HG03108 (cell line): ENCODE measurements at regions not wholly inside any gene's neighbourhood (a gene's known extent, or its start where the extent isn't known, plus 50 kb on each side); places are given as distances from the start of the nearest gene placed in this dataset.

Experiments used
- ATAC-seq: cut with Tn5 transposase; IDR thresholded peaks from one replicate; pipeline ENCODE4 v1.9.1; 2021; ENCODE audit warnings: moderate library complexity; ENCODE audit not compliant: unreplicated experiment

DNA sequence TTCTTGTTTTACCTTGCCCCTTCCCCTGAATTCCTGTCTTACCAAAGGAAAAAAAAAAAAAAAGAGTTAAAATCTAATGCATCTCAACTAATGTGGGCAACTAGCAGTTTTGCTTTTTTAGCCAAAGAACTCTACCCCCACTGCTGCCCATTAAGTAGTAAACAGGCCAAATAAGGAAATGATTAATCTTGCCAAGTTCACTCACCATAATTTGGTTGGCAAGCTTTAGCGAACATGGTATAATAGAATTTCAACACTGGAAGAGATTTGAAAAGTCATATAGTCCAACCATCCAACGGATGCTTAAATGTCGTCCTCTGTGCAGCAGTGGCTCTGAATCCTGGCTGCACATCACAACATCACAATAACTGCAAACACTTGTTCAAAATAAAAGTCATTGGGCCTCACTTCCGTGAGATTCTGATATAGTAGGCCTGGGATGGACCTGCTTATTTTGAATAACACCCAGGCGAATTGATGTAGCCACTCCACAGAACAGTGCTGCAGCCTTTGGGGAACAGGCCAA, 142.0 kb upstream of the UBE2E1 start:
- no peak for ATAC-seq

DNA sequence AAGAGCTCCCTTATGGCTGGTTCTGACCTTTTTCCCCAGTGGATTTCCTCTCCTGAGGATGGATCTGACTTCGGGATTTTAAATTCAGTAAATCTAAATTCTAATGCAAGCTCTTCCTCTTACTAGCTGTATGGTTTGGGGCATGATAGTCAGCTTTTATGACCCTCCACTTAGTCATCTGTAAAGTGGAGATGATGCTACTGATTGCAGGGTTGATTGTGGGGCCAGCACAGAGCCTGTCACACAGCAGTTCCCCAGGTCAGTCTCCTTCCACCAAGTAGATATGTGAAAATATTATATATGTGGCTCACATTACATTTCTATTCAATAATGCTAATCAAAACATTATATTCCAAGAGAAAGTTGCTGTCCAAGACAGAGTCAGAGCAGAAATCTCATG, 141.3 kb upstream of the UBE2E1 start:
- ATAC-seq, result no peak

GRCh38 chr3:23665741-23666140, 140.0 kb upstream of the UBE2E1 start:
- no peak for ATAC-seq

- ATAC-seq, result no peak
These were observed 138.9 kb upstream of the UBE2E1 start for GRCh38 chr3:23666818-23667217.

DNA sequence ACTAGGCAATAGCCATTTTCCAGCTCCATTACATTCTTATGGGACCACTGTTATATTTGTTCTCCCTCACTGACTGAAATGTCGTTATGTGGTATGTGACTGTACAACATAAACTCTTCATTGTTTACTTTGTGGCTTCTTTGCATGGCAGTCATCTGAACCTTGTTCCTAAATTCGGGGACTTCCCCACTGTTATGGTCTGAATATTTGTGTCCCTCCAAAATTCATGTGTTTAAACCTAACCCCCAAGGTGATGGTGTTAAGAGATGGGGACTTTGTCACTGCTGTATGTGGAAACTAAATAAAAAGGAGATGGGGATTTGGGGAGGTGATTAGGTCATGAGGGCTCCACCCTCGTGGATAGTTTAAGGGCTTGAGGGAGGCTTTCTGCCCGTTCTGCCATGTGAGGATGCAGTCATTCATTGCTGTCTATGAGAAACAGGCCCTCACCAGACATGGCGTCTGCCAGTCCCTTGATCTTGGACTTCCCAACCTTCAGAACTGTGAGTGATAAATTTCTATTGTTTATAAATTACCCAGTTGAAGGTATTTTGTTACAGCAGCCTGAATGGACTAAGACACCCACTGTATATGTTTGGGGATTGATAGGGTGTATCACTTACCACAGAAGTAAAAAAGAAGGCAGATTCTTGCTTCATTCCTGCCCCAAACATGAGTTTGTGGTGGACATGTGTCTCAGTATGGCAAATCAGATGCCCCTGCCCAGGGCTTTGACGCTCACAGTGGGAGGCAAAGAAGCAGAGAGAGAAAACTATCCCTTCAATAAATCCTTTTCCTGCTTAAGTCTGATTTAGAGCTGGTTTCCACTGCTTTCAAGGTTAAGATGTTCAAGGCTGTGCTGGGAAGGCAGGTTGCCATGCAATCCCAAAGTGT, 138.0 kb upstream of the UBE2E1 start:
- no peak for ATAC-seq

GRCh38 chr3:23668430-23668904, 137.3 kb upstream of the UBE2E1 start:
- no peak for ATAC-seq

GRCh38 chr3:23669541-23670255, 136.1 kb upstream of the UBE2E1 start:
- ATAC-seq, result no peak

DNA sequence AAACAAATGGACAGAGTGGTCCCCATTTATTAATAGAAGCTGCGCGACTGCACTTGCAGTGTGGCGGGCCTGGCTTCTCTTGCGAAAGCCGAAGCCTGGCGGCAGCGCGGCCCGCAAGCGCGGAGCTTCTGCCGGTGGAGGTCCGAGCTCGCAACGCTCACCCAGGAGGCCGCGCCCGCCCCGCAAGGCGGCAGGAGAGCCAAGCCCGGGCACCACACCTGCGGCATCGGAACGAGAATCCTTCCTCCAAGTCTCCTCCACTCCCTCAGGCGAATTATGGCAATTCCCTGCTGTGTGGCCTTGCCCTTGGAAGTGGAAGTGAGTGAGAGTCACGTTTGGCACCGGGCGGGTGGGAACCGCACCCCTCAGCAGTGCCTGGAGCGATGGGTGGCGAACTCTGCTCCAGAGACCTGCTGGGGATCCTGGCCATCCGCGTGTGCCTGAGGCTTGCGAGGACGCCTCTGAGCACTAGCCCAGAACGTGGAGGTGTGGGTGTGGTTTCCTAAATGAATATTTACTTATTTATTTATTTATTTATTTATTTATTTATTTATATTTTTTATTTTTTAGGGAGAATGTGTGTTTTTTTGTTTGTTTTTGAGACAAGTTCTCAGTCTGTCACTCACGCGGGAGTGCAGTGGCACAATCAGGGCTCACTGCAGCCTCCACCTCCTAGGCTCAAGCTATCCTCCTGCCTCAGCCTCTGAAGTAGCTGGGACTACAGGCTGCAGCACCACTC, 133.7 kb upstream of the UBE2E1 start:
- no peak for ATAC-seq

- no peak for ATAC-seq
These were observed 133.1 kb upstream of the UBE2E1 start for GRCh38 chr3:23672628-23673027.

GRCh38 chr3:23675010-23675409, 130.7 kb upstream of the UBE2E1 start:
- ATAC-seq, result no peak

DNA sequence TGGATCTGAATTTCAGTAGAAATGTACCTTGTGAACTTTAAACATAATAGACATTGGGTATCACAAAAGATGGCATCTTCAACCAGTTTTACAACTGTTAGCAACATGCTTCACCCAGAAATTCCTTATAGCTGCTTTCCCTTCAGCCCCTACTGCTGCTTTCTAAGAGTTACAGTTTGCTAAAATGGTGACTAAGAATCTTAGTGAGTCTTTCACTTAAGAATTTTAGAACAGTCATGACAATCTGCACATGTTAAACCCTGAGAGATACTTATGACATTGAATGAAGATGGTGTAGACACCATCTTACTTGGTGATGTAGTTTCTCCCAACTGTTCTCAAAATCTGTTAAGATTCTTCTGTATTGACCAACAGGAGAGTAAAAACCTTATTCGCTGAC, 129.7 kb upstream of the UBE2E1 start:
- no peak for ATAC-seq

GRCh38 chr3:23682646-23683045, 123.1 kb upstream of the UBE2E1 start:
- no peak for ATAC-seq

GRCh38 chr3:23685541-23686258, 120.1 kb upstream of the UBE2E1 start:
- no peak for ATAC-seq

- no peak for ATAC-seq
These were observed 119.2 kb upstream of the UBE2E1 start for GRCh38 chr3:23686519-23686918.

DNA sequence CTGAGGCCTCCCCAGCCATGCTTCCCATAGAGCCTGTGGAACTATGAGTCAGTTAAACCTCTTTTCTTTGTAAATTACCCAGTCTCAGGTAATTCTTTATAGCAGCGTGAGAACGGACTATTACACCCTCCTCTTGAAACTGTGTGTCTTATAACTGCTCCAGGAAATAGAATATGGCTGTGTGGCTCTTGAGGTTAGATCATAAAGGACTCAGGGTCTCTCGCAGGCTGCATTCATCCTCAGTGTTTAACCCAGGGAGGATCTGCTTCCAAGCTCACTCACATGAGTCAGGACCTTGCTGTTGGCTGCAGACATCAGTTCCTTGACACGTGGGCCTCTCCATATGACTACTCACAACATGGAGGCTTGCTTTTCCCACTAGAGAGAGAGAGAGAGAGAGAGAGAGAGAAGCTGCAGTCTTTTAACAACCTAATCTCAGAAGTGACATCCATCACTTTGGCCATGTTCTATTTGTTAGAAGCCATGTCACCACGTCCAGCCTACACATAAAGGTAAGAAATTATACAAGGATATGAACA, 114.3 kb upstream of the UBE2E1 start:
- no peak for ATAC-seq

DNA sequence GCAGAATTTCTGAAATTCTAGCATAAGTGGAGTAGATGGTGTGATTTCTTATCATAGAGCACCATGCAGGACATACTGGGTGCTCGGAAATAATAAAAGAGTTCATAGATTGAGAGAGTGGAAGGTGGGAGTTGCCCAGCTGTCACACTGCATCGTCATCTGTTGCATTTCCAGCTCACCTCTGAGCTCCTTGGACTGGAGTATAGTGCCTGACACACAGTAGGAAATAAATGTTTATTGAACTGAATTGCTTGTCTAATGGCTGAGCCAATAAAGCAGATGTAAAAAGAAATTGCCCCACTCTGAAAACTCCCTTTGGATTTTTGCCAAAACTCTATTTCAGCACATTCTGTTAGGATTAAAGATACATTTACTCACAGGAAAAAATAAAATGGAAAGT, 108.9 kb upstream of the UBE2E1 start:
- no peak for ATAC-seq

DNA sequence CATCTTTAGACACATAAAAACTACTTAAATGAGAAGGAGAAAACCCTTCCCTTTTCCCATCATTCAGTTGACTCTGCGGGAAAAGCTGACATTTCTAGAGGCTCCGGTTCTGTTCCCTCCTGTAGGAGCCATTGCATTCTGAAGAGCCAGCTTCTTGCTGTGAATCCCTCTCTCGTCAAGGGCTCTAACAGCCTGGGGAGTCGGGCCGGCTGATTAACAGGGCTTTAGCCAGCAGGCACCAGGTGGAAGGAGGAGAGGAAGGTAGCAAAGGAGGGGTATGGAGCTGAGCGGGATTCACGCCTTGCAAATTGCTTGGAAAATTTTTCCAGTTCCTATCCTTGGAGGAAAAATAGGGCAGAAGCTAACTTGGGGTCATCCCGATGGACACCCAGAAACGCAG, 108.3 kb upstream of the UBE2E1 start:
- ATAC-seq, result no peak

- ATAC-seq, result no peak
These were observed 107.0 kb upstream of the UBE2E1 start for GRCh38 chr3:23698652-23699313.

DNA sequence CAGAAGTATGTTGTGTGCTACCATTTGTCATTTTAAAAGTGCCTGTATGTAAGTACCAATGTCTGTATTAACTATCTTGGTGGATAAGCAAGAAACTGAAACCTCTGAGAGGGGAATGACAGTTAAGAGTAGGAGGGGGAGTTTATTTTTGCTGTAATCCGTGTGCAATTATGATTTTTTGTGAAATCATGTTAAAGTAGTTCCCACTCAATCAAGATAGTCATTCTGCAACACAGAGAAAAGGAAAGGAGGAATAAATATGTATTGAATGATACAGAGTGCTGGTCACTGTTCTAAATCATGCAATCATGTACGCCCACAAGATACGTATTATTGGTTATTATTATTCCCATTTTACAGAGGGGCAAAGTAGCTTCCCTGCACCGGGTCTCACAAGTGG, 105.1 kb upstream of the UBE2E1 start:
- ATAC-seq, result no peak
